DND-41 (cell line): ENCODE measurements at regions not wholly inside any gene's neighbourhood (a gene's known extent, or its start where the extent isn't known, plus 50 kb on each side); places are given as distances from the start of the nearest gene placed in this dataset.
"Not testable (repeated sequence)": the region's sequence is repeated elsewhere in the genome, so short reads cannot be mapped to it uniquely, and the experiment has no call there.

Experiments used
- ATAC-seq: fragments of 200-7000 bp; cut with Tn5 transposase; 3 replicates; pipeline ENCODE4 v1.9.1; 2021; ENCODE audit warnings: low read depth; ENCODE audit not compliant: insufficient read depth
- DNase-seq: peaks from one replicate; pipeline ENCODE4 v3.0.0-alpha.2; 2020
- H2AFZ ChIP-seq: 2 replicates; pipeline ENCODE4 v1.6.0; 2012; ENCODE audit warnings: low read depth, low read length
- H3K27ac ChIP-seq: 2 replicates; pipeline ENCODE4 v1.5.1; 2012; ENCODE audit warnings: low read length, inconsistent platforms
- H3K27me3 ChIP-seq: fragments of 200-600 bp; sonication (generic); 2 replicates; pipeline ENCODE4 v1.6.0; 2012; ENCODE audit warnings: low read length, mild to moderate bottlenecking, inconsistent platforms; ENCODE audit not compliant: insufficient read depth, poor library complexity
- H3K36me3 ChIP-seq: 2 replicates; pipeline ENCODE4 v1.5.1; 2012; ENCODE audit warnings: low read length, inconsistent platforms; ENCODE audit not compliant: insufficient read depth
- H3K4me1 ChIP-seq: 2 replicates; pipeline ENCODE4 v1.5.1; 2012; ENCODE audit warnings: mild to moderate bottlenecking, low read length; ENCODE audit not compliant: insufficient read depth
- H3K4me2 ChIP-seq: 2 replicates; pipeline ENCODE4 v1.6.0; 2012; ENCODE audit warnings: mild to moderate bottlenecking, moderate library complexity, low read length, inconsistent platforms; ENCODE audit not compliant: insufficient read depth
- H3K4me3 ChIP-seq, 2 experiments: fragments of 200-600 bp in 1 of 2; shearing (Covaris generic) in 1 of 2; 2 replicates each; pipeline ENCODE4 v1.5.1; 2012 to 2016; ENCODE audit warnings: inconsistent platforms in 2 of 2, low read length in 2 of 2, mild to moderate bottlenecking in 2 of 2, low read depth in 1 of 2, moderate library complexity in 1 of 2
- H3K79me2 ChIP-seq: 2 replicates; pipeline ENCODE4 v1.6.0; 2012; ENCODE audit warnings: low read length, inconsistent platforms; ENCODE audit not compliant: insufficient read depth
- H3K9ac ChIP-seq: 2 replicates; pipeline ENCODE4 v1.6.0; 2012; ENCODE audit warnings: low read depth, mild to moderate bottlenecking, inconsistent platforms, low read length, moderate library complexity
- H3K9me3 ChIP-seq: 2 replicates; pipeline ENCODE4 v1.5.1; 2012; ENCODE audit warnings: low read length, moderate library complexity, mild to moderate bottlenecking, inconsistent platforms; ENCODE audit not compliant: insufficient read depth, severe bottlenecking
- H4K20me1 ChIP-seq: 2 replicates; pipeline ENCODE4 v1.6.0; 2012; ENCODE audit warnings: low read length; ENCODE audit not compliant: insufficient read depth
- EZH2 ChIP-seq: IDR thresholded peaks from 3 replicates; pipeline ENCODE4 v1.6.1; 2012; ENCODE audit warnings: borderline replicate concordance, low read depth, mild to moderate bottlenecking, moderate library complexity, low read length, inconsistent platforms; ENCODE audit not compliant: severe bottlenecking
- TF ChIP-seq, protein P1 (sequence below): IDR thresholded peaks from 2 replicates; pipeline ENCODE4 v1.5.1; 2012; ENCODE audit warnings: borderline replicate concordance, low read length, moderate library complexity, mild to moderate bottlenecking; ENCODE audit not compliant: poor library complexity, severe bottlenecking; ENCODE audit errors: extremely low read depth

DNA sequence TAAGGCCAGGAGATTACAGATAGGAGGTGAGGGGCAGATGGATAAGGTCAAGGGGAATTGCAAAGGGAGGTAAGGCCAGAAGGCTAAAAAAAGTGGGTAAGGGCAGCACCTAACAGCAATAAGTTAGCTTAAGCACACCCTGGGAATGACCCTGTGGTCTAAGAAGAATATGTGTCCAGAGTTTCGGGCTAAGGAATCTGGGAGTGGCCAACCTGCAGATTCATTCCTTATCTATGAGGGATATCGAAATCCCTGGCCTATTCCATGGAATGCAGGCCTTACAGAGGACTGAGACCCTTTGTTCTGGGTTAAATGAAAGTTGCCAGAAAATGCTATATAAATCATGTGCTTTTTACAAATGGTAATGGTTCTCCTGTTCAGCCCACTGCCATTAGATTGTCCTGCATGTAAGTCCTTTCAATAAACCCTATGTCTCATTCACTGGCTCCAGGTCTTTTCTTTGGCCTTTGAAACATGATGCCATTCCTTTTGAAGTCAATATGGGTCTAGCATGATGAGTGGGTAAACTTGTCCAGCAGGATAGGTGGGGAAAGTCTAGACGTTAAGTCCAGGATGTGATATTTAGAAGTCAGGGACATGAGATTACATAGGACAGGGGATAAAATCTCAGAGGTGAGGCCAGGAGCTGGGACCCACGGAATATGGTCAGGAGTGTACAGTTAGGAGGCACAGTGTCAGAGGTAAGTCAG is 226.2 kb downstream of the TACR3 start:
- Histone ChIP-seq H3K4me3 (no peak overlapping the region), H3K79me2 (no peaks in the 10 kb centered on the region), H4K20me1 (no peaks in the 10 kb centered on the region), H3K4me1 (no peaks in the 10 kb centered on the region), H3K36me3 (no peaks in the 10 kb centered on the region), H3K9me3 (no peaks in the 10 kb centered on the region), H2AFZ (no peak overlapping the region), H3K4me2 (no peak overlapping the region), H3K27me3 (no peaks in the 10 kb centered on the region), H3K27ac (no peak overlapping the region), H3K9ac (no peak overlapping the region)
- DNase-seq (no peak), ATAC-seq (no peak)
- TF ChIP-seq, protein P1, sequence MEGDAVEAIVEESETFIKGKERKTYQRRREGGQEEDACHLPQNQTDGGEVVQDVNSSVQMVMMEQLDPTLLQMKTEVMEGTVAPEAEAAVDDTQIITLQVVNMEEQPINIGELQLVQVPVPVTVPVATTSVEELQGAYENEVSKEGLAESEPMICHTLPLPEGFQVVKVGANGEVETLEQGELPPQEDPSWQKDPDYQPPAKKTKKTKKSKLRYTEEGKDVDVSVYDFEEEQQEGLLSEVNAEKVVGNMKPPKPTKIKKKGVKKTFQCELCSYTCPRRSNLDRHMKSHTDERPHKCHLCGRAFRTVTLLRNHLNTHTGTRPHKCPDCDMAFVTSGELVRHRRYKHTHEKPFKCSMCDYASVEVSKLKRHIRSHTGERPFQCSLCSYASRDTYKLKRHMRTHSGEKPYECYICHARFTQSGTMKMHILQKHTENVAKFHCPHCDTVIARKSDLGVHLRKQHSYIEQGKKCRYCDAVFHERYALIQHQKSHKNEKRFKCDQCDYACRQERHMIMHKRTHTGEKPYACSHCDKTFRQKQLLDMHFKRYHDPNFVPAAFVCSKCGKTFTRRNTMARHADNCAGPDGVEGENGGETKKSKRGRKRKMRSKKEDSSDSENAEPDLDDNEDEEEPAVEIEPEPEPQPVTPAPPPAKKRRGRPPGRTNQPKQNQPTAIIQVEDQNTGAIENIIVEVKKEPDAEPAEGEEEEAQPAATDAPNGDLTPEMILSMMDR = no peak
- TF ChIP-seq EZH2 = no peak

DNA sequence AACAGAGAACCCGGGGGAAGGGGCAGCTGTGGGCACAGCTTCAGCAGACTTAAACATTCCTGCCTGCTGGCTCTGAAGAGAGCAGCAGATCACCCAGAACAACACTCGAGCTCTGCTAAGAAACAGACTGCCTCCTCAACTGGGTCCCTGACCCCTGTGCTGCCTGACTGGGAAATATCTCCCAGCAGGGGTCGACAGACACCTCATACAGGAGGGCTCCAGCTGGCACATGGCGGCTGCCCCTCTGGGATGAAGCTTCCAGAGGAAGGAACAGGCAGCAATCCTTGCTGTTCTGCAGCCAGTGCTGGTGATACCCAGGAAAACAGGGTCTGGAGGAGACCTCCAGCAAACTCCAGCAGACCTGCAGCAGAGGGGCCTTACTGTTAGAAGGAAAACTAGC is 234.5 kb downstream of the TACR3 start:
- not testable (repeated sequence) for H3K79me2 ChIP-seq, H3K27ac ChIP-seq, H4K20me1 ChIP-seq, H3K27me3 ChIP-seq, H3K36me3 ChIP-seq, DNase-seq, H3K9me3 ChIP-seq, H3K4me3 ChIP-seq, H2AFZ ChIP-seq, H3K4me1 ChIP-seq, H3K4me2 ChIP-seq, ATAC-seq, H3K9ac ChIP-seq

DNA sequence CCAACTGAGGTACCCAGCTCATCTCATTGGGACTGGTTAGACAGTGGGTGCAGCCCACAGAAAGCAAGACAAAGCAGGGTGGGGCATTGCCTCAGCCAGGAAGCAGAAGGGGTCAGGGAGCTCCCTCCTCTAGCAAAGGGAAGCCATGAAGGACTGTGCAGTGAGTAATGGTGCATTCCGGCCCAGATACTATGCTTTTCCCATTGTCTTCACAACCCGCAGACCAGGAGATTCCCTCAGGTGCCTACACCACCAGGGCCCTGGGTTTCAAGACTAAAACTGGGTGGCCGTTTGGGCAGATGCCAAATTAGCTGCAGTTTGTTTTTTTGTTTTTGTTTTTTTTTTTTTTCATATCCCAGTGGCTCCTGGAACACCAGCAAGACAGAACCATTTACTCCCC is 235.3 kb downstream of the TACR3 start:
- no peak overlapping the region for H3K9ac ChIP-seq
- H3K27me3 ChIP-seq = no peaks in the 10 kb centered on the region
- no peaks in the 10 kb centered on the region for H3K9me3 ChIP-seq
- no peaks in the 10 kb centered on the region for H3K4me1 ChIP-seq
- no peak for TF ChIP-seq EZH2
- TF ChIP-seq, protein P1 = no peak
- no peak overlapping the region for H3K4me3 ChIP-seq
- no peaks in the 10 kb centered on the region for H3K79me2 ChIP-seq
- no peak overlapping the region for H3K27ac ChIP-seq
- no peaks in the 10 kb centered on the region for H3K36me3 ChIP-seq
- no peak overlapping the region for H2AFZ ChIP-seq
- ATAC-seq (no peak), DNase-seq (no peak)
- no peak overlapping the region for H3K4me2 ChIP-seq
- no peaks in the 10 kb centered on the region for H4K20me1 ChIP-seq

GRCh38 chr4:103482893-103483292 is 236.9 kb downstream of the TACR3 start:
- Histone ChIP-seq H3K27me3 (no peaks in the 10 kb centered on the region), H3K4me1 (no peaks in the 10 kb centered on the region), H3K9me3 (no peaks in the 10 kb centered on the region), H3K4me3 (no peak overlapping the region), H3K36me3 (no peaks in the 10 kb centered on the region), H3K27ac (no peak overlapping the region), H4K20me1 (no peaks in the 10 kb centered on the region), H3K79me2 (no peaks in the 10 kb centered on the region), H2AFZ (no peak overlapping the region), H3K9ac (no peak overlapping the region), H3K4me2 (no peak overlapping the region)
- TF ChIP-seq, protein P1 = no peak
- no peak for TF ChIP-seq EZH2
- no peak for ATAC-seq
- DNase-seq = no peak
